GM21515 (cell line): ENCODE measurements at regions not wholly inside any gene's neighbourhood (a gene's known extent, or its start where the extent isn't known, plus 50 kb on each side); places are given as distances from the start of the nearest gene placed in this dataset.

Source experiments
- ATAC-seq: cut with Tn5 transposase; IDR thresholded peaks from one replicate; pipeline ENCODE4 v1.9.1; 2021; ENCODE audit not compliant: unreplicated experiment

- no peak for ATAC-seq
Observed at GRCh38 chr3:76668653-76669052, 371.2 kb upstream of the ROBO2 start.

GRCh38 chr3:76669322-76669721 lies 370.6 kb upstream of the ROBO2 start:
- ATAC-seq, result no peak

GRCh38 chr3:76673171-76673570 lies 366.7 kb upstream of the ROBO2 start:
- no peak for ATAC-seq

- ATAC-seq, result no peak
Observed at GRCh38 chr3:76679541-76679940, 360.4 kb upstream of the ROBO2 start.

- no peak for ATAC-seq
Observed at GRCh38 chr3:76683256-76683655, 356.6 kb upstream of the ROBO2 start.

- no peak for ATAC-seq
Observed at GRCh38 chr3:76684946-76685345, 355.0 kb upstream of the ROBO2 start.

- ATAC-seq, result no peak
Observed at GRCh38 chr3:76685858-76686257, 354.0 kb upstream of the ROBO2 start.

- ATAC-seq, result no peak
Observed at GRCh38 chr3:76687019-76687418, 352.9 kb upstream of the ROBO2 start.

GRCh38 chr3:76694063-76694462 lies 345.8 kb upstream of the ROBO2 start:
- no peak for ATAC-seq

GRCh38 chr3:76698136-76698706 lies 341.7 kb upstream of the ROBO2 start:
- ATAC-seq, result no peak

GRCh38 chr3:76699846-76700245 lies 340.1 kb upstream of the ROBO2 start:
- no peak for ATAC-seq

GRCh38 chr3:76700323-76700722 lies 339.6 kb upstream of the ROBO2 start:
- no peak for ATAC-seq

- no peak for ATAC-seq
Observed at GRCh38 chr3:76702676-76703075, 337.2 kb upstream of the ROBO2 start.

GRCh38 chr3:76715426-76715825 lies 324.5 kb upstream of the ROBO2 start:
- ATAC-seq, result no peak

GRCh38 chr3:76723366-76723765 lies 316.5 kb upstream of the ROBO2 start:
- no peak for ATAC-seq

- no peak for ATAC-seq
Observed at GRCh38 chr3:76724075-76724474, 315.8 kb upstream of the ROBO2 start.

- ATAC-seq, result no peak
Observed at GRCh38 chr3:76724706-76725105, 315.2 kb upstream of the ROBO2 start.

- no peak for ATAC-seq
Observed at GRCh38 chr3:76726034-76726433, 313.9 kb upstream of the ROBO2 start.

GRCh38 chr3:76728426-76728825 lies 311.5 kb upstream of the ROBO2 start:
- no peak for ATAC-seq

- ATAC-seq, result no peak
Observed at GRCh38 chr3:76731471-76731870, 308.4 kb upstream of the ROBO2 start.

- ATAC-seq, result no peak
Observed at GRCh38 chr3:76733073-76733759, 306.7 kb upstream of the ROBO2 start.

- ATAC-seq, result no peak
Observed at GRCh38 chr3:76735152-76735551, 304.7 kb upstream of the ROBO2 start.

- no peak for ATAC-seq
Observed at GRCh38 chr3:76753599-76753998, 286.3 kb upstream of the ROBO2 start.
